ENCODE measurements at regions not wholly inside any gene's neighbourhood (a gene's known extent, or its start where the extent isn't known, plus 50 kb on each side); places are given as distances from the start of the nearest gene placed in this dataset.

DNA sequence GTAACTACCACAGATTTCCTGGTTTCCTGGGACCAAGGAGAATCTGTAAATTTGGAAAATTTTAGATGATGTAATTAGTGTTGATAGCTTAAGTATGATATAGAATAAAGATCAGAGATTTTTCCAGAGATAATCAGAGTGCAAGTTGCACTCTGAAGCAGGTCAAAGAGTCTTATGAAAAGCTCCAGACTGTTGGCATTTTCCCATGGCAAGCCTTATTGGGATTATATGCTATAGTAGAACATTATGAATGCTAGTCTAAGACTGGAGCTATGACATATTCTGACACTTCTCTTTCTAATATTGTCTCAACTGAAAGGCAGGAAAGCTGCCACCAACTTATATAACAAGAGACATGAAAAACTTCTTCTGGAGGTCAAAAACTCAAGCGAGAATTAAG lies 1638.3 kb upstream of the LRRTM1 start:
- TF ChIP-seq TAF1 (IDR thresholded peaks at IDR 0.05; ENCODE audit: low read depth) (no peak), CREB1 (IDR thresholded peaks at IDR 0.05; ENCODE audit: low read depth) (no peak), FOXM1 (IDR thresholded peaks at IDR 0.05; ENCODE audit: borderline replicate concordance, low read depth) (no peak), CEBPB (IDR thresholded peaks at IDR 0.05) (no peak), YY1 (IDR thresholded peaks at IDR 0.05; ENCODE audit: low read depth) (no peak), EP300 (IDR thresholded peaks at IDR 0.05; ENCODE audit: borderline replicate concordance) (no peak), TEAD4 (IDR thresholded peaks at IDR 0.05) (no peak), TCF12 (IDR thresholded peaks at IDR 0.05; ENCODE audit: low read depth) (no peak), EGR1 (IDR thresholded peaks at IDR 0.05) (no peak)
- TF ChIP-seq, protein P1, sequence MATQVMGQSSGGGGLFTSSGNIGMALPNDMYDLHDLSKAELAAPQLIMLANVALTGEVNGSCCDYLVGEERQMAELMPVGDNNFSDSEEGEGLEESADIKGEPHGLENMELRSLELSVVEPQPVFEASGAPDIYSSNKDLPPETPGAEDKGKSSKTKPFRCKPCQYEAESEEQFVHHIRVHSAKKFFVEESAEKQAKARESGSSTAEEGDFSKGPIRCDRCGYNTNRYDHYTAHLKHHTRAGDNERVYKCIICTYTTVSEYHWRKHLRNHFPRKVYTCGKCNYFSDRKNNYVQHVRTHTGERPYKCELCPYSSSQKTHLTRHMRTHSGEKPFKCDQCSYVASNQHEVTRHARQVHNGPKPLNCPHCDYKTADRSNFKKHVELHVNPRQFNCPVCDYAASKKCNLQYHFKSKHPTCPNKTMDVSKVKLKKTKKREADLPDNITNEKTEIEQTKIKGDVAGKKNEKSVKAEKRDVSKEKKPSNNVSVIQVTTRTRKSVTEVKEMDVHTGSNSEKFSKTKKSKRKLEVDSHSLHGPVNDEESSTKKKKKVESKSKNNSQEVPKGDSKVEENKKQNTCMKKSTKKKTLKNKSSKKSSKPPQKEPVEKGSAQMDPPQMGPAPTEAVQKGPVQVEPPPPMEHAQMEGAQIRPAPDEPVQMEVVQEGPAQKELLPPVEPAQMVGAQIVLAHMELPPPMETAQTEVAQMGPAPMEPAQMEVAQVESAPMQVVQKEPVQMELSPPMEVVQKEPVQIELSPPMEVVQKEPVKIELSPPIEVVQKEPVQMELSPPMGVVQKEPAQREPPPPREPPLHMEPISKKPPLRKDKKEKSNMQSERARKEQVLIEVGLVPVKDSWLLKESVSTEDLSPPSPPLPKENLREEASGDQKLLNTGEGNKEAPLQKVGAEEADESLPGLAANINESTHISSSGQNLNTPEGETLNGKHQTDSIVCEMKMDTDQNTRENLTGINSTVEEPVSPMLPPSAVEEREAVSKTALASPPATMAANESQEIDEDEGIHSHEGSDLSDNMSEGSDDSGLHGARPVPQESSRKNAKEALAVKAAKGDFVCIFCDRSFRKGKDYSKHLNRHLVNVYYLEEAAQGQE (IDR thresholded peaks at IDR 0.05; ENCODE audit: low read depth) = no peak
- TF ChIP-seq, protein P2, sequence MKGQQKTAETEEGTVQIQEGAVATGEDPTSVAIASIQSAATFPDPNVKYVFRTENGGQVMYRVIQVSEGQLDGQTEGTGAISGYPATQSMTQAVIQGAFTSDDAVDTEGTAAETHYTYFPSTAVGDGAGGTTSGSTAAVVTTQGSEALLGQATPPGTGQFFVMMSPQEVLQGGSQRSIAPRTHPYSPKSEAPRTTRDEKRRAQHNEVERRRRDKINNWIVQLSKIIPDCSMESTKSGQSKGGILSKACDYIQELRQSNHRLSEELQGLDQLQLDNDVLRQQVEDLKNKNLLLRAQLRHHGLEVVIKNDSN (IDR thresholded peaks at IDR 0.05) = no peak
- TF ChIP-seq, protein P3, sequence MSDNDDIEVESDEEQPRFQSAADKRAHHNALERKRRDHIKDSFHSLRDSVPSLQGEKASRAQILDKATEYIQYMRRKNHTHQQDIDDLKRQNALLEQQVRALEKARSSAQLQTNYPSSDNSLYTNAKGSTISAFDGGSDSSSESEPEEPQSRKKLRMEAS (IDR thresholded peaks at IDR 0.05) = no peak
